RWPE1 (cell line): ENCODE measurements at regions not wholly inside any gene's neighbourhood (a gene's known extent, or its start where the extent isn't known, plus 50 kb on each side); places are given as distances from the start of the nearest gene placed in this dataset.

ENCODE experiments used
- CTCF ChIA-PET: fragments of 350-600 bp; sonication (Branson Sonifier 250); formaldehyde crosslinking; extraction: SDS; loops from one replicate; lab custom pipeline; 2021; lab: Yijun Ruan, JAX
- POLR2A ChIA-PET: fragments of 400-600 bp; formaldehyde crosslinking; extraction: SDS; loops from one replicate; lab custom pipeline; 2020; ENCODE audit warnings: antibody characterized with exemption; ENCODE audit not compliant: low non-redundant PET; lab: Yijun Ruan, JAX
- DNase-seq: peaks from one replicate; pipeline ENCODE4 v3.0.0; 2012; ENCODE audit warnings: low spot score
- H3K27ac ChIP-seq: fragments of 450-650 bp; 2 replicates; pipeline ENCODE4 v1.5.1; 2017
- CTCF ChIP-seq: fragments of 450-650 bp; conservative IDR thresholded peaks from 2 replicates; pipeline ENCODE4 v1.5.1; 2017; ENCODE audit warnings: low read depth, mild to moderate bottlenecking

DNA sequence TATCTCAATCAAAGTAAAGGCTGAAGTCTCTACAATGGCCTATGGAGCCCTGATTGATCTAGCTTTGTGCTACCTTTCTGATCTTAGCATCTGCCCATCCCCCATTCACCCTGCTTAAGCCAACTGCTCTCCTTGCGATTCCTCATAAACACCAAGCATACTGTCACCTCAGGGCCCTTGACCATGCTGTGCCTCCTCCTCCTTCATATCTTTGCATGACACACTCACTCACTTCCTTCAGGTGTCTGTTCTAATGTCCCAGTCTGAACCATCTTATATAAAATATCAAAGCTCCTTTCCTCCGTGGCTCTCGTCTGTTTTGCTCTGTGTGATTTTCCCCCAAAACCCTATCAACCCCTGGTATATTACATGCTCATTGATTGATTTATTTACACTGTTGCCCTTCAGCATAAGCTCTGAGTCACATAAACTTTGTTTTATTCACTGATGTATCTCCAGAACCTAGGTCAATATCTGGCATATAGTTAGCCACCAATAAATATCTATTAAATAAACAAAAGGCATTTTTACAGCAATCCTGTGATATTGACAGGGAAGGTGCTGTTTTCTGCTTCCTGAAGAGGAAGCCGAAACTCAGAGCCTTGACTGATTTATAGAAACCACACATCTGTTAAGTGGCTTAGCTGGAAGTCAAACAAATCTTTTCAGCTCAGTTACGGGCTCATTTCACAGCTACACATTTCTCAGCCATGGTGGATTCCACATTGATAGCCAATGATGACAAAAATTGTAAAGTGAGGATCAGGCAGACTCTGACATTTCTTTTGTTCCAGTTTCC is 103.6 kb downstream of the BOD1 start:
- H3K27ac ChIP-seq = no peak overlapping the region
- POLR2A ChIA-PET = no interaction called here
- no peak for TF ChIP-seq CTCF
- CTCF ChIA-PET = interaction anchor here (0.5 to 0.7 kb wide), 2 partner anchors 14 to 41 kb away, joined by 3 to 7 read pairs; no protein-coding TSS in a partner anchor
- DNase-seq = no peak

- ChIA-PET POLR2A (no interaction called here), CTCF (interaction anchor here (0.5 kb wide), 1 partner anchor 320 kb away, joined by 5 read pairs; no protein-coding TSS in a partner anchor)
- DNase-seq = no peak
- no peak for TF ChIP-seq CTCF
- no peak overlapping the region for H3K27ac ChIP-seq
Observed at GRCh38 chr5:173509060-173509459, 107.4 kb downstream of the BOD1 start.

DNA sequence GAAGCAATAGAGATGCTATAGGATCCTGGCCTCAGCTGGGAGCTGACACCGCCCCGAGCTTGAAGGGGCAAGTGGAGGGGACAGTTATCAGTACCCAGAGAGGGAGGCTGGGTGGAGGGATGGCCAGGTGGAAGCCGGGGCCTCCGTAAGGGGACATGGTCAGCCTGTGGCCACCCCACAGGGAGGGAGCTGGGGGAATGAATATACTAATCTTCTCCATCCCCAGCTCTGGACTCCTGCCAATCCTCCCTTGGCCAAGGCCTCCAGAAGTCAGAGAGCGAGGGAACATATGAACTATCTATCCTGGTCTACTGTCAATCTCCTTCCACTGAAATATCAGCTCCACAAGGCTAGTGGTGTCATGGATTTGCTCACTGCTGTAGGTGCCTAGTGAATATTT is 109.3 kb downstream of the BOD1 start:
- POLR2A ChIA-PET = no interaction called here
- no peak overlapping the region for H3K27ac ChIP-seq
- DNase-seq = no peak
- CTCF ChIA-PET = no interaction called here
- no peak for TF ChIP-seq CTCF

- CTCF ChIA-PET = no interaction called here
Observed at GRCh38 chr5:173505634-173506033, 110.8 kb downstream of the BOD1 start.

GRCh38 chr5:173501922-173502321 is 114.5 kb downstream of the BOD1 start:
- CTCF ChIA-PET = interaction anchor here (0.6 kb wide), 1 partner anchor 20 kb away, joined by 3 read pairs; no protein-coding TSS in a partner anchor

More at GRCh38 chr5:173505634-173506033, 110.8 kb downstream of the BOD1 start:
- H3K27ac ChIP-seq = no peak overlapping the region
- TF ChIP-seq CTCF = no peak
- POLR2A ChIA-PET = no interaction called here
- no peak for DNase-seq

GRCh38 chr5:173501271-173501670 is 115.2 kb downstream of the BOD1 start:
- no peak for DNase-seq
- H3K27ac ChIP-seq = no peak overlapping the region
- TF ChIP-seq CTCF = no peak
- ChIA-PET CTCF (interaction anchor here (0.6 to 0.7 kb wide), 2 partner anchors 19 to 25 kb away, joined by 3 read pairs; no protein-coding TSS in a partner anchor), POLR2A (no interaction called here)

More at GRCh38 chr5:173501922-173502321, 114.5 kb downstream of the BOD1 start:
- POLR2A ChIA-PET = no interaction called here
- no peak overlapping the region for H3K27ac ChIP-seq
- TF ChIP-seq CTCF = no peak
- no peak for DNase-seq
